Epithelial cell of proximal tubule (primary cell): ENCODE measurements at regions not wholly inside any gene's neighbourhood (a gene's known extent, or its start where the extent isn't known, plus 50 kb on each side); places are given as distances from the start of the nearest gene placed in this dataset.

Experiments
- DNase-seq: peaks from one replicate; pipeline ENCODE4 v3.0.0-alpha.2; 2011; ENCODE audit warnings: low read depth
- H3K4me3 ChIP-seq: 2 replicates; pipeline ENCODE4 v1.5.1; 2011; ENCODE audit warnings: low read depth, mild to moderate bottlenecking, low read length
- TF ChIP-seq, protein P1 (sequence below): conservative IDR thresholded peaks from 2 replicates; pipeline ENCODE4 v1.5.1; 2012; ENCODE audit warnings: low read depth, mild to moderate bottlenecking, low read length

DNA sequence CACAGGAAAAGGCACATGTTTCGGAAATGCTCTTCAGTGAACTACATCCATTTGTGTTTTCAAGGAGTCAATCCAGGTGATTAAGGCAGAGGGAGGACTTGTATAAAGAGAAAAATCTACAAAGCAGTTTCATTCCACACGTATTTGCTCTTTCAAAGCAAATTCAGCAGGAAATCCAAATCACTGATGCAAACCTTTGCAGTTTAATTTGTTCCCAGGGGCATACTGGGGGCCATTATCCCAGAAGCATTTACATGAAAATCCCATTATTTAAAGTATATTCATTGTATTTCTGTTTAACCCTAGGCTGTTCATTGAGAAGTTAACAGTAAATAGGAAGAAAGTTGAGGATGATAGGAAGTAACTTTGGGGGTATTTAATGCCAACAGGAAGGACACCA, 147.9 kb downstream of the PMP22 start:
- no peak overlapping the region for H3K4me3 ChIP-seq
- TF ChIP-seq, protein P1, sequence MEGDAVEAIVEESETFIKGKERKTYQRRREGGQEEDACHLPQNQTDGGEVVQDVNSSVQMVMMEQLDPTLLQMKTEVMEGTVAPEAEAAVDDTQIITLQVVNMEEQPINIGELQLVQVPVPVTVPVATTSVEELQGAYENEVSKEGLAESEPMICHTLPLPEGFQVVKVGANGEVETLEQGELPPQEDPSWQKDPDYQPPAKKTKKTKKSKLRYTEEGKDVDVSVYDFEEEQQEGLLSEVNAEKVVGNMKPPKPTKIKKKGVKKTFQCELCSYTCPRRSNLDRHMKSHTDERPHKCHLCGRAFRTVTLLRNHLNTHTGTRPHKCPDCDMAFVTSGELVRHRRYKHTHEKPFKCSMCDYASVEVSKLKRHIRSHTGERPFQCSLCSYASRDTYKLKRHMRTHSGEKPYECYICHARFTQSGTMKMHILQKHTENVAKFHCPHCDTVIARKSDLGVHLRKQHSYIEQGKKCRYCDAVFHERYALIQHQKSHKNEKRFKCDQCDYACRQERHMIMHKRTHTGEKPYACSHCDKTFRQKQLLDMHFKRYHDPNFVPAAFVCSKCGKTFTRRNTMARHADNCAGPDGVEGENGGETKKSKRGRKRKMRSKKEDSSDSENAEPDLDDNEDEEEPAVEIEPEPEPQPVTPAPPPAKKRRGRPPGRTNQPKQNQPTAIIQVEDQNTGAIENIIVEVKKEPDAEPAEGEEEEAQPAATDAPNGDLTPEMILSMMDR, result no peak
- DNase-seq, result no peak

DNA sequence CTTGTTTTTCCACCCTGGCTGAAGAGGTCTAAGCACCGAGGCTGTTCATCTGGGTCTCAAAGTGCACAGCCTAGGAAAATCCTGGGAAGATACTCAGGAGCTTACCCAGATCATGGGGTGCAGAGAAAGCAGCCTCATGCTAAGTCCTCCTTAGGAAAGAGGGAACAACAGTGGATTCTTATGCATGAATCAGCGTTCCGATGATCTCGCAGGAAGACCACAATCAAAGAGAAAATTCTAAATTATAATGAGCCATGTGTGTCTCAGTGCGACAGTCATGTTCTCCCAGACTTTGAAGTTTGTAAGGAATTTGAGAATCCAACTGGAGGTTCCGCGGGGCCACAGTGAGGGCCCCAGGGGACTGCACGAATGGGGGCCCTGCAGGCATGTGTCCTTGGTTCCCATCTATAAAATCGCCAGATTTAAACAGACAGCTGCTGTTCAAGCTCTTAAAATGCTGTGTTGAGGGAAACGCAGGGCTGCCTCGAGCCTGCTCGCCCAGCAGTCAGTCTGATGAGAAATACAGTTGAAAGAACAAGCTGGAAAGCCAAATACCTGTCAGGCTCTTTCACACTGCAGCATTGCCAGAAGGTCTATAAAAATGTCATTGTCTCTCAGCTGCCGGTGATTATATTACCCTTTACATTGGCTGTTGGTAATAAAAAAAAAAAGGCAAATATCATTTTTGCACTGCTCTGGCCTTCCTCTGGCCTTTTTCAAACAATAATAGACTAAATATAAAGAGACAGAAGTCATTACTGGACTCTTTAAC, 152.1 kb downstream of the PMP22 start:
- H3K4me3 ChIP-seq, result no peak overlapping the region
- TF ChIP-seq, protein P1, result no peak
- no peak for DNase-seq

DNA sequence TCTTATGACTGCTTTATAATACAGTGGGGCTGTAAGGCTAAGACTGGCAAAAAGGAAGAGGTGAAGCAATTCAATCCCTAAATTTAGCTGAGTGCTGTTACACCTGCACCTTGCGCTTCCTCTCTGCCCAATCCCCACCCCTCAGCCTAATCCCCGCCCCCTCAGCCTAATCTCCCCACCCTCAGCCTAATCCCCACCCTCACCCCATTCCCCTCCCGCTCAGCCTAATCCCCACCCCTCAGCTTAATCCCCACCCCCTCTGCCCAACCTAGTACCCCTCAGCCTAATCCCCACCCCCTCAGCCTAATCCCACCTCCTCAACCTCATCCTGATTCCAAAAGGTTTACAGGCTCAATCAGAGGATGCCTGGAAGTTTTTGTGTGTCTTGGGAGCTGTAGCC, 155.5 kb downstream of the PMP22 start:
- TF ChIP-seq, protein P1, result no peak
- DNase-seq, result no peak
- H3K4me3 ChIP-seq, result no peak overlapping the region

DNA sequence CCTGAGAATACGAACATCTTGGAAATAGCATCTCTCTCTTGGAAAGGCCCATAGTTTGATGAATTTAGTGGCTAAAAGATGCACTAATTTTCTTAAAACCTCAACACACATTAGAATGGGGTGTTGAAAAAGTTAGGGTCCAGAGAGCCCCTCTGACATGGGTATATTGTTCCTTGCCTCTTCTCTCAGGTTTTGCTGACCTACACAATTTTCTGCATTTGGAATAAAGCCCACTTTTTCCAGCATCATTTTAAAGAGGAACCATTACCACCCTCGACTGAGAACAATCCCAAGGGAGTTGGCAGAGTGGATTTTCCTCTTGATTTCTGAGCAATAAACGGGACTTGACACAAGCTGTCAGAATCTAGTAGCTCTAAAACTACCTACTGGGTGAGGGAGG, 156.1 kb downstream of the PMP22 start:
- H3K4me3 ChIP-seq, result no peak overlapping the region
- TF ChIP-seq, protein P1, result no peak
- no peak for DNase-seq

DNA sequence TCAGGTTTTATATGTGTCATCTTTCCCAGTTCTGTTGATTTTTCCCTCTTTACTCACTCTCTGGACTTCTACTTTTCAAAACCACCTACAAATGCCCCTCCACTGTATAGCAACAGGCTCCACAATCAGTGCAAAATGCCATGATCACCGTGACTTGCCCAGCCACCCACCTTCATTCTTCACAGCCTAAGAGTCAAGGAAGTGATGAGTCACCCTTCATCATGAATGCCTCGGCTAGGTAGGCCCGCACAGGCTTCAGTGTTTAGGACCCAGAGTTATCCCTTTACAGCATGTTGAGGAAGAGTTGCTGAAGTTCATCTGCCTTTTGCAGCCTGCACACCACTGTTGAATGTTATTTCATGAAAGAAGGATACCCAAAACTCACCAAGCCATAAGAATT, 158.6 kb downstream of the PMP22 start:
- no peak for DNase-seq
- H3K4me3 ChIP-seq, result no peak overlapping the region
- TF ChIP-seq, protein P1, result no peak

DNA sequence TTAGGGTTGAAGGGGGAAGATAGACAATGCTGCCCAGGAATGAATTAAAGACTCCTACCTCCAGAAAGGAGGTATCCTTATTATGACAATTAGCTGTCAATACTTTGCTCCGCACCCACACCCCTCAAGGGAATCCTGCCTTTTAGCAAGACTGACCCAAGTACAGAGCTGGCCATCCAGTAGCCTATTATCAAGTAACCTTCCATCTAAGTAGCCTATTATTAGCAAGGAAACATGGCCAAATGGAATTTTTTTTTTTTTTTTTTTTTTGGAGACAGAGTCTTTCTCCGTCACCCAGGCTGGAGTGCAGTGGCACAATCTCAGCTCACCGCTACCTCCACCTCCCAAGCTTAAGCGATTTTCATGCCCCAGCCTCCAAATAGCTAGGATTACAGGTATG, 161.3 kb downstream of the PMP22 start:
- DNase-seq, result no peak
- H3K4me3 ChIP-seq, result no peak overlapping the region
- TF ChIP-seq, protein P1, result no peak

DNA sequence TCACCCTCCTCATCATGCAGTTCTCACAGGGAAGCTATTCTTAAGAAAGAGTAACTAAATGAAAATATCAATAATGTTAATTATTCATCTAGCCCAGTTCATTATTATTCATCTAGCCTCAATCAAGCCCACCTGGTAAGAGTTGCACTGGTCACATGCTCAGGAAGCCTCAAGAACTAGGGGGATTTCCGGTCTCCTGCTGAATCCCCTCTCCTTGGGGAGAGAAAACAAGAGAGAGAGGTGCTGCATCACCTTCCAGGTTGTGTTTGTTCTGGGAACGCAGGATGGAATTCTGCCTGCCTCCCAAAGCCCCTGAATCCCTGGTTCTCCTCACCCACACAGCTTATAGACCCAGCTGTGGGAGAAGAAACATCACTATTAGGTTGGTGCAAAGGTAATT, 164.0 kb downstream of the PMP22 start:
- TF ChIP-seq, protein P1, result no peak
- no peak for DNase-seq
- H3K4me3 ChIP-seq, result no peak overlapping the region
